SU-DHL-6 (cell line): ENCODE measurements at regions not wholly inside any gene's neighbourhood (a gene's known extent, or its start where the extent isn't known, plus 50 kb on each side); places are given as distances from the start of the nearest gene placed in this dataset.

Source experiments
- H2AFZ ChIP-seq: fragments of 200-600 bp; sonication (generic); 2 replicates; pipeline ENCODE4 v1.6.1; 2014; ENCODE audit warnings: low read depth, mild to moderate bottlenecking, moderate library complexity, mixed read lengths, antibody characterized with exemption, low read length; ENCODE audit not compliant: severe bottlenecking
- H3F3A ChIP-seq: fragments of 200-600 bp; shearing (Covaris generic); 2 replicates; pipeline ENCODE4 v1.6.0; 2016; ENCODE audit warnings: antibody characterized with exemption, mild to moderate bottlenecking; ENCODE audit not compliant: insufficient read depth
- H3K27ac ChIP-seq: fragments of 200-600 bp; sonication (generic); 2 replicates; pipeline ENCODE4 v1.5.1; 2016; ENCODE audit warnings: low read depth, mild to moderate bottlenecking, low read length, moderate library complexity, mixed read lengths
- H3K27me3 ChIP-seq: fragments of 200-600 bp; sonication (generic), shearing (Covaris generic); 2 replicates; pipeline ENCODE4 v1.6.0; 2014; ENCODE audit warnings: mild to moderate bottlenecking, low read length
- H3K36me3 ChIP-seq: fragments of 200-600 bp; sonication (generic); 2 replicates; pipeline ENCODE4 v1.6.1; 2014; ENCODE audit warnings: mild to moderate bottlenecking, low read length, mixed read lengths
- H3K4me2 ChIP-seq: fragments of 300-600, 200-600 bp; shearing (Covaris generic), sonication (generic); 2 replicates; pipeline ENCODE4 v1.6.0; 2014; ENCODE audit warnings: low read length, low read depth, mild to moderate bottlenecking; ENCODE audit not compliant: poor library complexity, severe bottlenecking
- H3K4me3 ChIP-seq: fragments of 200-600 bp; sonication (generic); 2 replicates; pipeline ENCODE4 v1.5.1; 2014; ENCODE audit warnings: antibody characterized with exemption, low read length, mild to moderate bottlenecking, mixed read lengths; ENCODE audit not compliant: insufficient read depth, poor library complexity, severe bottlenecking
- H3K79me2 ChIP-seq: fragments of 200-600 bp; sonication (generic); 2 replicates; pipeline ENCODE4 v1.6.1; 2014; ENCODE audit warnings: mild to moderate bottlenecking, low read length, moderate library complexity; ENCODE audit not compliant: insufficient read depth
- H3K9ac ChIP-seq: fragments of 200-600 bp; sonication (generic); 2 replicates; pipeline ENCODE4 v1.7.0; 2014; ENCODE audit warnings: mild to moderate bottlenecking, low read length
- H3K9me2 ChIP-seq: fragments of 200-600 bp; sonication (generic); replicated peaks from 2 replicates; pipeline ENCODE4 v1.6.1; 2014; ENCODE audit warnings: low read length; ENCODE audit not compliant: insufficient read depth
- H3K9me3 ChIP-seq: fragments of 200-600 bp; sonication (generic); 2 replicates; pipeline ENCODE4 v1.6.1; 2014; ENCODE audit warnings: low read length, mixed read lengths; ENCODE audit not compliant: insufficient read depth
- H4K20me1 ChIP-seq: fragments of 200-600 bp; sonication (generic); 2 replicates; pipeline ENCODE4 v1.6.1; 2014; ENCODE audit warnings: low read depth, mild to moderate bottlenecking, antibody characterized with exemption, low read length, moderate library complexity, mixed read lengths
- CTCF ChIP-seq: fragments of 200-600 bp; sonication (generic); IDR thresholded peaks from one replicate; pipeline ENCODE4 v1.5.1; 2017; ENCODE audit warnings: antibody characterized with exemption, mild to moderate bottlenecking, low read length, moderate library complexity; ENCODE audit not compliant: insufficient read depth, poor library complexity, severe bottlenecking
- EZH2phosphoT487 ChIP-seq: fragments of 200-600 bp; sonication (generic), shearing (Covaris generic); conservative IDR thresholded peaks from 2 replicates; pipeline ENCODE4 v1.6.1; 2018; ENCODE audit warnings: mild to moderate bottlenecking, antibody characterized with exemption, low read length, moderate library complexity, mixed read lengths

DNA sequence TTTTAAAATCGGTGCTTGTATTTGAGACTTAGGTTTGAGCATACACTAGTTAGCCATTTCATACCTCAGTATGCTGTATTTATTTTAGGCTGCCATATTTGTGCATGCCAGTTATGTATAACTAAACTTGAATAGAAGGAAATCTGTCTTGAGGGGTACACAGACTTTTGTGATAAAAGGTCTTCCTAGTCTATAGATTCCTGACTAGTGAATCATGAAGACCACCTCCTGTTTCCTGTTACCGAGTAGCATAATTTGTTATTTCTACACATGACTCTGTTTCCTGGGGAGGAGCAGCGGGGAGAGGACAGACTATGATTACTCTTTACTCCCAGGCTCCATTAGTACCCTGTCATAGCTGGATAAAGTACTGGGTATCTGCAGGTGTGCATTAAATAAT lies 316.8 kb upstream of the SNX7 start:
- no peak overlapping the region for H3K9ac ChIP-seq
- no peak for TF ChIP-seq CTCF
- no peak for TF ChIP-seq EZH2phosphoT487
- no peak overlapping the region for H2AFZ ChIP-seq
- H3K9me2 ChIP-seq: no peaks in the 10 kb centered on the region
- no peaks in the 10 kb centered on the region for H3K36me3 ChIP-seq
- no peak overlapping the region for H3K4me3 ChIP-seq
- H3K9me3 ChIP-seq: no peaks in the 10 kb centered on the region
- no peaks in the 10 kb centered on the region for H3F3A ChIP-seq
- H3K27me3 ChIP-seq: no peaks in the 10 kb centered on the region
- H3K4me2 ChIP-seq: no peak overlapping the region
- H4K20me1 ChIP-seq: no peaks in the 10 kb centered on the region
- no peak overlapping the region for H3K27ac ChIP-seq
- no peaks in the 10 kb centered on the region for H3K79me2 ChIP-seq

- H3K4me3 ChIP-seq: no peak overlapping the region
- no peaks in the 10 kb centered on the region for H3K36me3 ChIP-seq
- H3K79me2 ChIP-seq: no peaks in the 10 kb centered on the region
- no peaks in the 10 kb centered on the region for H4K20me1 ChIP-seq
- no peaks in the 10 kb centered on the region for H3F3A ChIP-seq
- no peaks in the 10 kb centered on the region for H3K27me3 ChIP-seq
- H3K9ac ChIP-seq: no peak overlapping the region
- H2AFZ ChIP-seq: no peak overlapping the region
- no peaks in the 10 kb centered on the region for H3K9me2 ChIP-seq
- no peak overlapping the region for H3K4me2 ChIP-seq
- no peaks in the 10 kb centered on the region for H3K9me3 ChIP-seq
- no peak overlapping the region for H3K27ac ChIP-seq
- no peak for TF ChIP-seq CTCF
- TF ChIP-seq EZH2phosphoT487: no peak
Measured at GRCh38 chr1:98342566-98342965, 319.0 kb upstream of the SNX7 start.

DNA sequence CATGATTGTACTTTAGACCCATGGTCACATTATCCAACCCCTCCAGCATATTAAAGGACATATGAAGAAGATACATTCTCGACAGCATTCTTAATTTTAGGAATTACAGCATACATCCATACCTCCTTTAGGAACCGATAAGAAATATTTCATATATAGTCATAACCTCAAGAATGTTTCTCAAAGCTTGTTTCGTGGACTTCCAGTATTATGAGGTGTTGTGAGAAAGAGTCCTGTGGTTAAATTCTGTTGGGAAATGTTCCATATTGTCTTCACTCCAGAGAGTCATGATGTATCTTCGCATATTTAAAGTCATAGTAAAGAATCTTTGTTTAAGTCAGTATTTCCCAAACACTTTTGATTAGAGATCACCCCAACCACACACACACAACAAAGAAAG lies 321.0 kb upstream of the SNX7 start:
- Histone ChIP-seq H3K9me3 (no peaks in the 10 kb centered on the region), H3K27me3 (no peaks in the 10 kb centered on the region), H3K27ac (no peak overlapping the region)

More for the DNA sequence above, 321.0 kb upstream of the SNX7 start:
- Histone ChIP-seq H3K9ac (no peak overlapping the region), H2AFZ (no peak overlapping the region), H3K36me3 (no peaks in the 10 kb centered on the region), H3F3A (no peaks in the 10 kb centered on the region), H4K20me1 (no peaks in the 10 kb centered on the region), H3K9me2 (no peaks in the 10 kb centered on the region), H3K4me2 (no peak overlapping the region), H3K4me3 (no peak overlapping the region), H3K79me2 (no peaks in the 10 kb centered on the region)
- TF ChIP-seq EZH2phosphoT487 (no peak), CTCF (no peak)
